ENCODE measurements at regions not wholly inside any gene's neighbourhood (a gene's known extent, or its start where the extent isn't known, plus 50 kb on each side); places are given as distances from the start of the nearest gene placed in this dataset.

DNA sequence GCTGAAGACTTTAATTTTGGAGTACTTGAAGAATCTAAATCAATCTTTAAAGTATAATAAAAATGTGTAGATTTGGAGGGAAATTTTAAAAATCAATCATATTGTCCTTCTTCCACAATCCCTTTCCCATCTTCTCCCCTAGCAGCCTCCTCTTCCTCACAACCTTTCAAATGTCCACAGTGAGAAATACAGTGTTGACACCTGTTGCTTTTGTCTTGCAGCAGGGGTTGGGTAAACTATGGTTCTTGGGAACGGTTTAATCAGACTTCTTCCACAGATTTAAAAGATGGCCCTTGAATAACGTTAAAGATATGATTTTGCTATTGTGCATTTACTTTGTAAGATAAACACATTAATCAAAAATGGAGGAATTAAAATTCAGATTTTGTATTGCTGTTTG lies 113.8 kb upstream of the SLC1A4 start:
- TF ChIP-seq OSR1 (CRISPR knock-in tag; IDR thresholded peaks at IDR 0.05): no peak
- TF ChIP-seq ARNTL (CRISPR knock-in tag; IDR thresholded peaks at IDR 0.05; ENCODE audit: borderline replicate concordance, low read depth): no peak
- TF ChIP-seq ZFP30 (CRISPR knock-in tag; IDR thresholded peaks at IDR 0.05): no peak
- TF ChIP-seq ZNF565 (CRISPR knock-in tag; conservative IDR thresholded peaks at IDR 0.05; ENCODE audit: low read depth): no peak
- no peak for TF ChIP-seq ISL1 (CRISPR knock-in tag; IDR thresholded peaks at IDR 0.05)
- TF ChIP-seq BACH2 (CRISPR knock-in tag; IDR thresholded peaks at IDR 0.05; ENCODE audit: borderline replicate concordance): no peak
- TF ChIP-seq, protein P1, sequence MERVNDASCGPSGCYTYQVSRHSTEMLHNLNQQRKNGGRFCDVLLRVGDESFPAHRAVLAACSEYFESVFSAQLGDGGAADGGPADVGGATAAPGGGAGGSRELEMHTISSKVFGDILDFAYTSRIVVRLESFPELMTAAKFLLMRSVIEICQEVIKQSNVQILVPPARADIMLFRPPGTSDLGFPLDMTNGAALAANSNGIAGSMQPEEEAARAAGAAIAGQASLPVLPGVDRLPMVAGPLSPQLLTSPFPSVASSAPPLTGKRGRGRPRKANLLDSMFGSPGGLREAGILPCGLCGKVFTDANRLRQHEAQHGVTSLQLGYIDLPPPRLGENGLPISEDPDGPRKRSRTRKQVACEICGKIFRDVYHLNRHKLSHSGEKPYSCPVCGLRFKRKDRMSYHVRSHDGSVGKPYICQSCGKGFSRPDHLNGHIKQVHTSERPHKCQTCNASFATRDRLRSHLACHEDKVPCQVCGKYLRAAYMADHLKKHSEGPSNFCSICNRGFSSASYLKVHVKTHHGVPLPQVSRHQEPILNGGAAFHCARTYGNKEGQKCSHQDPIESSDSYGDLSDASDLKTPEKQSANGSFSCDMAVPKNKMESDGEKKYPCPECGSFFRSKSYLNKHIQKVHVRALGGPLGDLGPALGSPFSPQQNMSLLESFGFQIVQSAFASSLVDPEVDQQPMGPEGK (CRISPR knock-in tag; IDR thresholded peaks at IDR 0.05; ENCODE audit: borderline replicate concordance): no peak
- TF ChIP-seq ZNF70 (CRISPR knock-in tag; IDR thresholded peaks at IDR 0.05): no peak
- TF ChIP-seq ZC3H10 (CRISPR knock-in tag; IDR thresholded peaks at IDR 0.05): no peak
- TF ChIP-seq, protein P2, sequence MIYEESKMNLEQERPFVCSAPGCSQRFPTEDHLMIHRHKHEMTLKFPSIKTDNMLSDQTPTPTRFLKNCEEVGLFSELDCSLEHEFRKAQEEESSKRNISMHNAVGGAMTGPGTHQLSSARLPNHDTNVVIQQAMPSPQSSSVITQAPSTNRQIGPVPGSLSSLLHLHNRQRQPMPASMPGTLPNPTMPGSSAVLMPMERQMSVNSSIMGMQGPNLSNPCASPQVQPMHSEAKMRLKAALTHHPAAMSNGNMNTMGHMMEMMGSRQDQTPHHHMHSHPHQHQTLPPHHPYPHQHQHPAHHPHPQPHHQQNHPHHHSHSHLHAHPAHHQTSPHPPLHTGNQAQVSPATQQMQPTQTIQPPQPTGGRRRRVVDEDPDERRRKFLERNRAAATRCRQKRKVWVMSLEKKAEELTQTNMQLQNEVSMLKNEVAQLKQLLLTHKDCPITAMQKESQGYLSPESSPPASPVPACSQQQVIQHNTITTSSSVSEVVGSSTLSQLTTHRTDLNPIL (CRISPR knock-in tag; IDR thresholded peaks at IDR 0.05; ENCODE audit: low read depth): no peak
- TF ChIP-seq RARB (CRISPR knock-in tag; IDR thresholded peaks at IDR 0.05): no peak

Measured in SK-N-SH treated with all-trans-retinoic acid at 6 μM for 48 hours (cell line).